Duodenal mucosa (tissue), 2 donors: ENCODE measurements at regions not wholly inside any gene's neighbourhood (a gene's known extent, or its start where the extent isn't known, plus 50 kb on each side); places are given as distances from the start of the nearest gene placed in this dataset.

Experiments used
- H3K27ac ChIP-seq: one replicate; pipeline ENCODE4 v1.7.0; 2013; ENCODE audit warnings: low read depth, low read length
- H3K27me3 ChIP-seq, 2 donors: one replicate each; pipeline ENCODE4 v1.7.0; 2013; ENCODE audit warnings: low read length in 2 of 2, control low read depth in 1 of 2; ENCODE audit not compliant: insufficient read depth in 2 of 2, control insufficient read depth in 1 of 2
- H3K36me3 ChIP-seq, 2 donors: one replicate each; pipeline ENCODE4 v1.7.0; 2013; ENCODE audit warnings: low read length in 2 of 2, control low read depth in 1 of 2; ENCODE audit not compliant: insufficient read depth in 2 of 2, control insufficient read depth in 1 of 2
- H3K4me1 ChIP-seq, 2 donors: one replicate each; pipeline ENCODE4 v1.7.0; 2013; ENCODE audit warnings: low read length in 2 of 2, control low read depth in 1 of 2; ENCODE audit not compliant: insufficient read depth in 2 of 2, control insufficient read depth in 1 of 2
- H3K4me3 ChIP-seq, 2 donors: one replicate each; pipeline ENCODE4 v1.7.0; 2013; ENCODE audit warnings: low read length in 2 of 2, low read depth in 1 of 2
- H3K9ac ChIP-seq, 2 donors: one replicate each; pipeline ENCODE4 v1.7.0; 2013; ENCODE audit warnings: low read length in 2 of 2, low read depth in 1 of 2
- H3K9me3 ChIP-seq, 2 donors: one replicate each; pipeline ENCODE4 v1.7.0; 2013; ENCODE audit warnings: low read length in 2 of 2, control low read depth in 1 of 2; ENCODE audit not compliant: control insufficient read depth in 1 of 2

DNA sequence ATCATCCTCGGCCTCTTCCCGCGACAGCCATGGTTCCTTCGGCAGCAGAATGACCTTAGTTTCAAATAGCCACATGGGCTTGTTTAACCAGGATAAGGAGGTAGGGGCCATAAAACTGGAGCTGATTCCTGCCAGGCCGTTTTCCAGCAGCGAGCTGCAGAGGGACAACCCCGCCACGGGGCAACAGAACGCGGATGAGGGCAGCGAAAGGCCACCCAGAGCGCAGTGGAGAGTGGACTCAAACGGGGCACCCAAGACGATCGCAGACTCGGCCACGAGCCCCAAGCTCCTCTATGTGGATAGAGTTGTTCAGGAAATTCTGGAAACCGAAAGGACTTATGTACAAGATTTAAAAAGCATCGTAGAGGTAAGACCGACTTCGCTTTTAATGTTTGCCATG lies 131.8 kb upstream of the MTHFD1L start:
- no peaks in the 10 kb centered on the region for H3K27me3 ChIP-seq
- no peak overlapping the region for H3K27ac ChIP-seq
- no peak overlapping the region for H3K4me3 ChIP-seq
- H3K9ac ChIP-seq = no peak overlapping the region
- H3K36me3 ChIP-seq = peaks cover 10 to 11% of the 10 kb centered on the region in 2 donors
- peaks cover 0 to 10% of the 10 kb centered on the region in 2 donors for H3K4me1 ChIP-seq
- no peaks in the 10 kb centered on the region for H3K9me3 ChIP-seq

DNA sequence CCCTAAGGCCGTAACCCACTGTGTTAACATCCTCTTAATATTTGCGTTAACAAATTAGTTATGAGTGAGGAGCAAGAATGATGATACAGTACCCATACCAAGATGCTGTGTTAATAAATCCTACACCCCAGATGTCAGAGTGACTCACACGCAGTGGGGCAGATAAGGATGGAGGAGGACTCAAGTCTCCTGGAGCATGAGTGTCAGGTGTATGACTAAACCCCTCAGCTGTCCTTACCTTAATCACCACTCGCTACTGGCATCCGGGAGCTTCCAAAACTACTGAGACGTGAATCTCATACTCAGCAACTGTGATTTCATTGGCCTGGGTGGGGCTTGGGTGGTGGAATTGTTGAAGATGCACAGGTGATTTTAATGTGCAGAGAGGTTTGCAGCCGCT lies 131.3 kb upstream of the MTHFD1L start:
- no peaks in the 10 kb centered on the region for H3K9me3 ChIP-seq
- H3K27ac ChIP-seq = no peak overlapping the region
- no peak overlapping the region for H3K4me3 ChIP-seq

DNA sequence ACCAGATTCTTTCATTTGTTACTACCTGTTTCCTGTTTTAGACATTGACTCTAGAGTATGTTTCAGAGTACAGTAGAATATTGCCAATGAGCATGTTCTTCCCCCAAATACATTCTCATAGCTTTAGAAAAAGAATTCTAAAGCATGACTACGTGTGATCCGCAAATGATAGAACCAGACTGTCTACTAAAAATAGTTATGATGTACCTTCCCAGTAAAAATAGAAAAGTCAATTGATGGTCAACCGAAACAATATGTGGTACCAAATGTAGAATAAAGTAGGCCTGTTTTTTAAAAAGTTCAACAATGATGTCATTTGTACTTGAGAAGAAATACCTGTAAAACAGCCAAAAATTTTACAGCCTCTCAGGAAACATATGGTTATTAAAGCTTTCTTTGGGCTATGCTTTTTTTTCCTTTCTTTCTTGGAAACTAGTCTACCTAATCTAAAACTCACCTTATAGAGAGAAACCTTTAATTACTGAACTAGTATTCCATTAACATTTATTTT lies 130.1 kb upstream of the MTHFD1L start:
- Histone ChIP-seq H3K4me3 (no peak overlapping the region), H3K27ac (no peak overlapping the region), H3K4me1 (peaks cover 0 to 10% of the 10 kb centered on the region in 2 donors), H3K27me3 (no peaks in the 10 kb centered on the region), H3K9ac (no peak overlapping the region), H3K9me3 (no peaks in the 10 kb centered on the region), H3K36me3 (peaks cover 10 to 11% of the 10 kb centered on the region in 2 donors)

More for the DNA sequence above, 131.3 kb upstream of the MTHFD1L start:
- H3K9ac ChIP-seq = no peak overlapping the region
- H3K27me3 ChIP-seq = no peaks in the 10 kb centered on the region
- peaks cover 0 to 10% of the 10 kb centered on the region in 2 donors for H3K4me1 ChIP-seq
- peaks cover 10 to 11% of the 10 kb centered on the region in 2 donors for H3K36me3 ChIP-seq

DNA sequence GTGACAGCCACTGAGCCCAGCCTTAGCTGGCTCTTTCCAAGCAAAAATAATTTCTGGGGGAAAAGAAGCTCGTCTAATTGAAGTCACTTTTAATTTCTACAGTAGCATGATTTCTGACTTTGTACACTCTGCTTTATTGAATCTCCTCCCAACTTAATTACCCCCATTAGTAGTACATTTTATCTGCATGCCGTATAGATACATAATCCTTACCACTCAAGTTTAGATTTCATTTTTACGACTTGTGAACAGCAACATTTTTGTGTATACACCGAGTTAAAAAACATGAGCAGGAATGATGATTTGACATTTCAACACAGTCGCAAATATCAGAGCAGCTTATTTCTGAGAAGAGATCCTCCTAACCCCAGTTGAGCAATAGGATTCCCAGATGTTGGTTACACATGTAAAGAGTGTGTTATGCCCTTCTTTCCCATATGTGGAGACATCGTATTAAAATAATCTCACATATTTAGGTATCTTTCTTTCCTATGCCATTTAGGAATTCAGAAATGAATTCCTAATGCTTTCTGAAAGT lies 127.3 kb upstream of the MTHFD1L start:
- Histone ChIP-seq H3K27me3 (no peaks in the 10 kb centered on the region), H3K9ac (no peak overlapping the region), H3K9me3 (no peaks in the 10 kb centered on the region), H3K4me3 (no peak overlapping the region), H3K4me1 (peaks cover 0 to 10% of the 10 kb centered on the region in 2 donors), H3K36me3 (peaks cover 8 to 10% of the 10 kb centered on the region in 2 donors), H3K27ac (no peak overlapping the region)

DNA sequence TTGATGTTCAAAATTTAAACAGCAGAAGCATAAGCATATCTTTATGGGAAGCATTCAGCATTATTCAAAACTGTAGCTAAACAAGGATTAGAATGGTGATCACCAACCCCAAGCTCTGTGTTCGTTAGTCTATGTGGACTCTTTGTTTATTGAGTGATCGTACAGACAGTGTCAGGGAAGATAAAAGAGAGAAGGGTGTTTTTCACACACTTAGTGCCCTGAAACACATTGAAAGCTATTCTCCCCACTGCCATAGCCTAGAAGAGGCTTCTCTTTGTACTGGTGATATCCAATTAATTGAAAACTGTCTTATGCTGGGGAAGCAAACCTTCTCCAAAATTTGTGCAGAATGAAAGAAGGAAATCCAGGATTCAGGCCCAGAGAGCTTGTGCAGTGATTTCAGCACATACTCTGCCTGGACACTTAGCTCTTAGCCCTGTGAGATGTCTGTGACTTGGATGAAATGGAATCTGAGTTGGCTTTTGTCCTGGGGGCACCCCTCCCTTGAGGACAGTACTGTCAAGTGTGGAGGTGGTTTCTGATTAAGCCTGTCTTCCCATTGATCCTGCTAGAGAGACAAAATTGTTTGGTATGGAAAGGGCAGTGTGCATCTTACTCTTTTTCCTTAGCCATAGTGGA lies 125.7 kb upstream of the MTHFD1L start:
- peaks cover 0 to 10% of the 10 kb centered on the region in 2 donors for H3K4me1 ChIP-seq
- H3K9ac ChIP-seq = no peak overlapping the region
- no peak overlapping the region for H3K4me3 ChIP-seq
- H3K36me3 ChIP-seq = no peaks in the 10 kb centered on the region
- no peak overlapping the region for H3K27ac ChIP-seq
- no peaks in the 10 kb centered on the region for H3K27me3 ChIP-seq
- no peaks in the 10 kb centered on the region for H3K9me3 ChIP-seq

DNA sequence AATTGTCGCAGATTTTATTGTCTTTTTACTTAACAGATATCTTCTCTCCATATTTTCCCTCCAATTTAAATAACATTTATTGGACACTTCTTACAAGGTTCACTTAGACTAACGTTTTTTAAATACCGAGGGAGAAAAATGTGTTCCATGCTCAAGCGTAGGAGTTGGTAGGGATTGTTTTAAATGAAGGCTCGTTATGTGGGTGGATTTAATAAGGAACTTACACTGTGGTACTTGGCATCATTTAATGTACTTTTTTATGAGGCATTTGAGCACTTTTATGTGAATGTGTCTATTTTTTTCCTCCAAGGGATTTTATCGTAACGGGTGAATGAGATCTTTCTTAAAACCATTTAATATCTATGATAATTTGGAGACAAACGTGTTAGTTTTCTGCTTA lies 125.0 kb upstream of the MTHFD1L start:
- Histone ChIP-seq H3K4me3 (no peak overlapping the region), H3K27me3 (no peaks in the 10 kb centered on the region), H3K9me3 (no peaks in the 10 kb centered on the region), H3K9ac (no peak overlapping the region), H3K36me3 (no peaks in the 10 kb centered on the region), H3K4me1 (peaks cover 0 to 10% of the 10 kb centered on the region in 2 donors), H3K27ac (no peak overlapping the region)

DNA sequence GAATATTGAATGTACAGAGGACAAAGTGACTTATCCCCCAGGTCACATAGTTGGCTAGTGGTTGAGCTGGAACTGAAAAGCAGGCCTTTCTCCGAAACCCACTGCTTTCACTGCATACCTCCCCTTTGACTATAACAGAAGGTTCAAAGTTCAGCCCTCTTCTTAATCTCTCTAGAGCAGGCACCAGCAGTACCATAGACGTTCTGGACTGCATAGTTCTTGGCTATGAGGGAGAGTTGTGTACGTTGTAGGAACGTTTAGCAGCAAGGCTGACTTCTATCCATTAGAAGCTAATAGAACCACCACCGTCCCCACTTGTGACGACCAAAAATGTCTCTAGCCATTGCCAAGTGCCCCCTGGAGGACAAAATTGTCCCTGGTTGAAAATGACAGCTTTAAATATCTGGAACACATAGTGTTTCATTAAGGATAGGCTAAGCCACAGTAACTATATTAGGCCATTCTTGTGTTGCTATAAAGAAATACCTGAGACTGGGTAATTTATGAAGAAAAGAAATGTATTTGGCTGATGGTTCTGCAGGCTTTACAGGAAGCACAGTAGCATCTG lies 123.8 kb upstream of the MTHFD1L start:
- Histone ChIP-seq H3K36me3 (no peaks in the 10 kb centered on the region), H3K27me3 (no peaks in the 10 kb centered on the region), H3K9me3 (no peaks in the 10 kb centered on the region), H3K27ac (no peak overlapping the region), H3K9ac (no peak overlapping the region), H3K4me1 (peaks cover 0 to 10% of the 10 kb centered on the region in 2 donors), H3K4me3 (no peak overlapping the region)

DNA sequence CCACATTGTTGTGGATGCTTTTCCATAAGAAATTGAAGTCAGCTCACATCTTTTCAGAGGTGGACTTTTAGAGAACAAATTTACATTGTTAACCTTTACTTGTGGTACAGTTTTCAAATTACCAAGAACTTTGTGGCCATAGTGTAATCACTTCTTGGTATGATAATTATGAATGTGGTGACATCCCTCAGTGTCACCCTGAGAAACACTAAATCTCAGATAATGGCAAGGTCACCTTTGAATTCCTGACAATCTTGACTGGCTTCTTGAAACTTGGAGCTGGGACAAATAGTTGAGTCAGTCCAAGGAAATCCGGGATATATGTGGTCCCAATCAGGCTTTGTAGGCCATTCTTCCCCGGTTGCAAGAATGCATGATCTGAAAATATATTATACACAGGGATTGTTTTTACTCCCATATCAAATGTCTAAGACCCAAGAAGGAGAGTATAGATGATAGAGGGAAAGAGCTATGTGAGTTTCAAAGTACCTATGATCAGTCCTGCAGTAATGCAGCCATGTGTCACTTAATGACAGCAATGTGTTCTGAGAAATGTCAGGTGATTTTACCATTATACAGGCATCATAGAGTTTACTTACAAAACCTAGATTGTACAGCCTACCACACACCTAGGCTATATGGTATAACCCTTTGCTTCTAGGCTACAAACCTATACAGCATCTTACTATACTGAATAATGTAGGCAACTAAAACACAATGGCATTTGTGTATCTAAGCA lies 120.8 kb upstream of the MTHFD1L start:
- Histone ChIP-seq H3K4me3 (no peak overlapping the region), H3K27ac (no peak overlapping the region), H3K9ac (no peak overlapping the region), H3K27me3 (no peaks in the 10 kb centered on the region), H3K9me3 (no peaks in the 10 kb centered on the region), H3K36me3 (no peaks in the 10 kb centered on the region), H3K4me1 (no peaks in the 10 kb centered on the region)

DNA sequence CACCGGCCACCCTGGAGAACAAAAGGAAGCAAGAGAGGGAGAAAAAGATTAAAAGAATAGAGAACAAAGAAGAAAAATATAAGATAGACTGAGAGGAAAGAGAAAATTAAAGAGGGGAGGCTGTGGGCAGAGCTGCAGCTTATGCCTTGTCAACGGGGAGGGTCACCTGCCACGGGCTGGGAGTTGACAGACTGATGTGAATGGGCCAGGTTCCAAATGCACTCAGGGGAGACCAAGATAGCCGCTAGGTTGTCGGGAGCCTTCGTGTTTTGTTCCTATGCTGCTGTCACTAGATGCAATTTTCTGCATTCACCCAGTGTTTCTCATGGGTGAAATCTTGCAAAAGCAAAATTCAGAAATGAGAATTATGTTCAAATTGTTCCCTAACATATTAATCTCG lies 119.6 kb upstream of the MTHFD1L start:
- Histone ChIP-seq H3K27ac (no peak overlapping the region), H3K4me1 (no peaks in the 10 kb centered on the region), H3K9me3 (no peaks in the 10 kb centered on the region), H3K4me3 (no peak overlapping the region), H3K27me3 (no peaks in the 10 kb centered on the region), H3K9ac (no peak overlapping the region), H3K36me3 (no peaks in the 10 kb centered on the region)

DNA sequence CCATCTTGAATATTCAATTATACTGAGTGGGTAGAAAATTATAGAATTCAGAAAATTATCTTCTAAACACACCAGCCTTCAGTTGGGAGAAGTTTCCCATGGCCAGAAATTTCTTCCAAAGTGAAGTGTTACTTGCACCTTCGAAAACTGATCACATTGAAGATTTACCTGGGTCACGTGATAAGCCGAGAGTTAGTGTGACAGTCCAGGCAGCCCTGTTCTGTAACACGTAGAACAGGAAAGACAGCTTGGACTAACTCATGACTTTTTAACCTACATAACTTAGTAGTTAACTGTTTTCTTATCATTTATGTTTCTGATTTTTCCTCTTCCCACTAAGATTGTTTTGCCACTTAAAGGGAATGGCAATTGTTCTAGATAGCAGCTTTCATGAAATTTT lies 118.3 kb upstream of the MTHFD1L start:
- H3K36me3 ChIP-seq = no peaks in the 10 kb centered on the region
- no peak overlapping the region for H3K27ac ChIP-seq
- no peak overlapping the region for H3K4me3 ChIP-seq
- H3K27me3 ChIP-seq = no peaks in the 10 kb centered on the region
- H3K9me3 ChIP-seq = no peaks in the 10 kb centered on the region
- no peaks in the 10 kb centered on the region for H3K4me1 ChIP-seq
- no peak overlapping the region for H3K9ac ChIP-seq
